ENCODE measurements at regions not wholly inside any gene's neighbourhood (a gene's known extent, or its start where the extent isn't known, plus 50 kb on each side); places are given as distances from the start of the nearest gene placed in this dataset.

DNA sequence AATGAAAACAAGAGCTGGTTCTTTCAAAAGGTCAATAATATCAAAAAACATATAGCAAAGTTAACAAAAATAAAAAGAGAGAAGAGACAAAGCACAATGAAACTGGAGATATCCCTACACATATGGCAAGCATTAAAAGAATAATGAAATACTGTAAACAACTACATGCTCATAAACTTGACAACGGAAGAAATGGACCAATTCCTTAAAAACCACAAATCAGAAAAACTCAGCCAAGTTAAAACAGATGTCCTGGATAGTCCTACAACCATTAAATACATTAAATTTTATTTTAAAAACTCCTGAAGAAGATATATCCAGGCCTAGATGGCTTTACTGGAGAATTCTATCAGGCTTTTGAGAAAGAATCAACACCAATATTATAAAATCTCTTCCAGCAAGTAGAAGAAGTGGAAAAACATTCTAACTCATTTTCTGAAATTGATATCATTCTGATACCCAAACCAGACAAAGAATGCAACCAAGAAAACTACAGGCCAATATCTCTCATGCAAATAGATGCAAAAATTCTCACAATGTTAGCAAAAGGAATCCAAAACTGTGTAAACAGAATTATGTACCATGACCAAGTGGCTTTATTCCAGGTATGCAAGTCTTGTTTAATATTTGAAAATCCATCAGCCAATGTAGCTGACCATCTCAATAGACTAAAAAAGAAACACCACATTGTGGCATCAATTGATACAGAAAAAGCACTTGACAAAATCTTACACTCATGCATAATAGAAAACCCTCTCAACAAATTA lies 56.1 kb upstream of the LRRC7 start:
- peak in 1 of 2 experiments; percentile 12 for DNase-seq (ENCODE audit: low read depth in 1 of 2, low spot score in 2 of 2)
- H3K27ac ChIP-seq, result no peak overlapping the region
- H3K36me3 ChIP-seq, result no peaks in the 10 kb centered on the region

DNA sequence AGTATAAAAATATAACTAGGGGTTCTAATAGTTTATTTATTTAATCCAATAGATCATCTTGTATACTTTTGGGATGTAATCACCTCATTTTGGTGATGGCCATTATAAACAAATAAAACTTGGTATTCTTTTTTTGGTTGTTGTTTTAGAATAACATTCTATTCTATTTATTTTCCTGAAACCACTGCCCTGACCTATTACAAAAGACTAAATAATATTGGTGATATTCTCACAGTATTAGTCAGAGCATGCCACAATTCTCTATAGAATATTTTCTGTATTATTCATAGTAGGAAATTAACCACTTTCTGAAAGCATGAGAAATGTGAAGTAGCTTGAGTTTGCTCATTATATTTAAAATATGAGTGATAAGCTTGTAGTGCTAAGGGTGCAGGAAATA lies 54.1 kb upstream of the LRRC7 start:
- no peak overlapping the region for H3K4me3 ChIP-seq
- no peaks in the 10 kb centered on the region for H3K36me3 ChIP-seq
- no peak overlapping the region for H3K27ac ChIP-seq
- H3K9me3 ChIP-seq (replicated peaks), result no peaks in the 10 kb centered on the region
- peak in 1 of 2 experiments; percentile 42 for DNase-seq (ENCODE audit: low read depth in 1 of 2, low spot score in 2 of 2)
- peaks cover 16% of the 10 kb centered on the region for H3K4me1 ChIP-seq (replicated peaks)
- no peaks in the 10 kb centered on the region for H3K27me3 ChIP-seq (replicated peaks)

More for the DNA sequence above, 56.1 kb upstream of the LRRC7 start:
- Histone ChIP-seq H3K4me3 (no peak overlapping the region), H3K9me3 (replicated peaks) (no peaks in the 10 kb centered on the region), H3K4me1 (replicated peaks) (peaks cover 16% of the 10 kb centered on the region), H3K27me3 (replicated peaks) (no peaks in the 10 kb centered on the region)
